Gastroesophageal sphincter (tissue), 3 donors: ENCODE measurements at regions not wholly inside any gene's neighbourhood (a gene's known extent, or its start where the extent isn't known, plus 50 kb on each side); places are given as distances from the start of the nearest gene placed in this dataset.

Experiments used
- POLR2AphosphoS5 ChIP-seq: sonication (generic); formaldehyde crosslinking; IDR thresholded peaks from one replicate; pipeline ENCODE4 v1.6.1; 2017; ENCODE audit warnings: antibody characterized with exemption
- TF ChIP-seq, protein P1 (sequence below), 4 experiments: fragments of 200-600 bp in 2 of 4; fragments of 450-650 bp in 2 of 4; sonication (generic) in 1 of 4; IDR thresholded peaks; one replicate each; pipeline ENCODE4 v1.5.1; 2017 to 2019; ENCODE audit warnings: antibody characterized with exemption in 4 of 4, mild to moderate bottlenecking in 2 of 4, moderate library complexity in 2 of 4

DNA sequence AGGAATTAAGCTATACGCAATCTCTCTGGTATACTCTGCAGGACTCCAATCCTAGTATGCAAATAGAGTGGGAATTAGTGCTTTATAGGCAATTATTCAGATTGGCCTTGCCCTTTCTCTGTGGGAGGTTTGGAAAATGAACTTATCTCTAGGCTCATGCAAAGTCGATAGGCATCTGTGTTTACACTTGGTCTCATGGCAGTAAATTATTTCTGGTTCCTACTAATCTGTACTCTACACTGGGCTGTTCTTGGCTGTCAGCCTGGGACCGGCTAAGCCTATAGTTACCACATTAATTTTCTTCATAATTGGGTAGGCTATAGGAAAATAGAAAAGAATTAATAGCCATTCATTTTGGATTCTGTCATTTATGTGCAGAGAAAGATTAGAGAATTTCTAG lies 544.6 kb downstream of the AMY1C start:
- TF ChIP-seq, protein P1, sequence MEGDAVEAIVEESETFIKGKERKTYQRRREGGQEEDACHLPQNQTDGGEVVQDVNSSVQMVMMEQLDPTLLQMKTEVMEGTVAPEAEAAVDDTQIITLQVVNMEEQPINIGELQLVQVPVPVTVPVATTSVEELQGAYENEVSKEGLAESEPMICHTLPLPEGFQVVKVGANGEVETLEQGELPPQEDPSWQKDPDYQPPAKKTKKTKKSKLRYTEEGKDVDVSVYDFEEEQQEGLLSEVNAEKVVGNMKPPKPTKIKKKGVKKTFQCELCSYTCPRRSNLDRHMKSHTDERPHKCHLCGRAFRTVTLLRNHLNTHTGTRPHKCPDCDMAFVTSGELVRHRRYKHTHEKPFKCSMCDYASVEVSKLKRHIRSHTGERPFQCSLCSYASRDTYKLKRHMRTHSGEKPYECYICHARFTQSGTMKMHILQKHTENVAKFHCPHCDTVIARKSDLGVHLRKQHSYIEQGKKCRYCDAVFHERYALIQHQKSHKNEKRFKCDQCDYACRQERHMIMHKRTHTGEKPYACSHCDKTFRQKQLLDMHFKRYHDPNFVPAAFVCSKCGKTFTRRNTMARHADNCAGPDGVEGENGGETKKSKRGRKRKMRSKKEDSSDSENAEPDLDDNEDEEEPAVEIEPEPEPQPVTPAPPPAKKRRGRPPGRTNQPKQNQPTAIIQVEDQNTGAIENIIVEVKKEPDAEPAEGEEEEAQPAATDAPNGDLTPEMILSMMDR (IDR thresholded peaks at IDR 0.05) = no peak
- TF ChIP-seq POLR2AphosphoS5 = no peak
